Mesenchymal stem cell (in vitro differentiated cells and primary cell): ENCODE measurements at regions not wholly inside any gene's neighbourhood (a gene's known extent, or its start where the extent isn't known, plus 50 kb on each side); places are given as distances from the start of the nearest gene placed in this dataset.

Experiments
- DNase-seq: peaks from one replicate; pipeline ENCODE4 v3.0.0-alpha.2; 2013
- H2AFZ ChIP-seq: one replicate; pipeline ENCODE4 v1.6.1; 2013; ENCODE audit warnings: low read depth, mild to moderate bottlenecking, control low read depth, inconsistent platforms, low read length, moderate library complexity
- H2AK5ac ChIP-seq: 2 replicates; pipeline ENCODE4 v1.6.1; 2013; ENCODE audit warnings: low read length, moderate library complexity, mild to moderate bottlenecking, inconsistent platforms; ENCODE audit not compliant: severe bottlenecking
- H2BK120ac ChIP-seq: one replicate; pipeline ENCODE4 v1.6.1; 2013; ENCODE audit warnings: low read depth, mild to moderate bottlenecking, inconsistent platforms, low read length, moderate library complexity
- H2BK12ac ChIP-seq, 2 experiments: one replicate each; pipeline ENCODE4 v1.6.1; 2013; ENCODE audit warnings: inconsistent platforms in 2 of 2, low read length in 2 of 2, mild to moderate bottlenecking in 2 of 2, moderate library complexity in 2 of 2, control low read depth in 1 of 2
- H2BK15ac ChIP-seq: one replicate; pipeline ENCODE4 v1.6.1; 2013; ENCODE audit warnings: mild to moderate bottlenecking, low read depth, inconsistent platforms; ENCODE audit not compliant: poor library complexity, severe bottlenecking
- H2BK5ac ChIP-seq: 2 replicates; pipeline ENCODE4 v1.6.1; 2013; ENCODE audit warnings: low read depth, mild to moderate bottlenecking, low read length, control low read depth, inconsistent platforms; ENCODE audit not compliant: poor library complexity, severe bottlenecking
- H3K14ac ChIP-seq, 2 experiments: one replicate each; pipeline ENCODE4 v1.6.1; 2013; ENCODE audit warnings: inconsistent platforms in 2 of 2, low read length in 2 of 2, control low read depth in 1 of 2, mild to moderate bottlenecking in 1 of 2, moderate library complexity in 1 of 2
- H3K18ac ChIP-seq, 2 experiments: one replicate each; pipeline ENCODE4 v1.6.1; 2013; ENCODE audit warnings: inconsistent platforms in 2 of 2, low read length in 2 of 2, control low read depth in 1 of 2, low read depth in 1 of 2, mild to moderate bottlenecking in 1 of 2
- H3K23ac ChIP-seq, 2 experiments: one replicate each; pipeline ENCODE4 v1.6.1; 2013; ENCODE audit warnings: inconsistent platforms in 2 of 2, low read length in 2 of 2, mild to moderate bottlenecking in 2 of 2, moderate library complexity in 2 of 2, control low read depth in 1 of 2
- H3K27ac ChIP-seq: 2 replicates; pipeline ENCODE4 v1.5.1; 2013; ENCODE audit warnings: mild to moderate bottlenecking, moderate library complexity, low read length, control low read depth, inconsistent platforms; ENCODE audit not compliant: poor library complexity, severe bottlenecking
- H3K27me3 ChIP-seq, 2 experiments: 2 replicates each; pipeline versions ENCODE4 v1.6.1 to v1.7.0; 2013; ENCODE audit warnings: low read length in 2 of 2, mild to moderate bottlenecking in 2 of 2, moderate library complexity in 2 of 2, control low read depth in 1 of 2, inconsistent platforms in 1 of 2; ENCODE audit not compliant: control insufficient read depth in 1 of 2, insufficient read depth in 1 of 2
- H3K36me3 ChIP-seq, 2 experiments: 2 replicates each; pipeline versions ENCODE4 v1.6.1 to v1.7.0; 2013; ENCODE audit warnings: low read length in 2 of 2, control low read depth in 1 of 2, inconsistent platforms in 1 of 2, low read depth in 1 of 2, mild to moderate bottlenecking in 1 of 2; ENCODE audit not compliant: insufficient read depth in 2 of 2, control insufficient read depth in 1 of 2
- H3K4ac ChIP-seq, 2 experiments: one replicate each; pipeline ENCODE4 v1.6.1; 2013; ENCODE audit warnings: inconsistent platforms in 2 of 2, low read length in 2 of 2, mild to moderate bottlenecking in 2 of 2, moderate library complexity in 2 of 2, control low read depth in 1 of 2, low read depth in 1 of 2
- H3K4me1 ChIP-seq: 2 replicates; pipeline ENCODE4 v1.6.1; 2013; ENCODE audit warnings: low read depth, low read length, control low read depth; ENCODE audit not compliant: control insufficient read depth, insufficient read depth
- H3K4me2 ChIP-seq: 2 replicates; pipeline ENCODE4 v1.6.1; 2013; ENCODE audit warnings: low read length, mild to moderate bottlenecking, inconsistent platforms; ENCODE audit not compliant: poor library complexity, severe bottlenecking
- H3K4me3 ChIP-seq, 2 experiments: 2 replicates each; pipeline versions ENCODE4 v1.5.1 to v1.7.0; 2013; ENCODE audit warnings: low read length in 2 of 2, mild to moderate bottlenecking in 2 of 2, control low read depth in 1 of 2, low read depth in 1 of 2; ENCODE audit not compliant: insufficient read depth in 1 of 2
- H3K79me1 ChIP-seq: replicated peaks from 2 replicates; pipeline ENCODE4 v1.6.1; 2013; ENCODE audit warnings: mild to moderate bottlenecking, control low read depth, low read length, inconsistent platforms; ENCODE audit not compliant: poor library complexity, severe bottlenecking
- H3K9ac ChIP-seq: 2 replicates; pipeline ENCODE4 v1.7.0; 2013; ENCODE audit warnings: mild to moderate bottlenecking, low read length, moderate library complexity
- H3K9me3 ChIP-seq: 2 replicates; pipeline ENCODE4 v1.7.0; 2013; ENCODE audit warnings: mild to moderate bottlenecking, low read length; ENCODE audit not compliant: control insufficient read depth
- H4K8ac ChIP-seq: one replicate; pipeline ENCODE4 v1.6.1; 2013; ENCODE audit warnings: inconsistent platforms, mild to moderate bottlenecking, low read length, moderate library complexity
- H4K91ac ChIP-seq: one replicate; pipeline ENCODE4 v1.6.1; 2013; ENCODE audit warnings: mild to moderate bottlenecking, low read length, inconsistent platforms
- WGBS: methylation state at CpG from one replicate; pipeline ENCODE4 v1.1.7; 2013; ENCODE audit warnings: mixed read lengths; 5-methylcytosine and 5-hydroxymethylcytosine counted together

DNA sequence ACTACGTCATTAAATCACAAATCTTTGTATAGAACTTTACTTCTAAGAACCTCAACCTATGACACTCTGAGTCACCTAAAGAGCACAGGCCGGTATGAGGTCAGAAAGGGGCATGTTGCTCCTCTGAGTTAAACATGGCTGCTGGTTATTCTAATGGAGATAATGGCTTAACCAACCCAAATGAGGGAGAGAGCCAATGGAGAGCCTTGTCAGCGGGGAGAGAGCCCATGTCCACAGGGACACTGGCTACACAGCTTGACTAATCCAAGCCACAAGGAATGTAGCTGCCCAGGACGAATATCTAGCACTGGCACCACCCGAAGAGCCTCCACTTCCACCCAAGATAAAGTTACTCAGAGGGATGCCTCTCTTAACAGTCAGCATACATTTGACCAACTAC is 77.0 kb upstream of the STAC start:
- DNase-seq, result no peak
- H2BK120ac ChIP-seq, result no peak overlapping the region
- no peak overlapping the region for H3K23ac ChIP-seq
- peaks cover 4% of the 10 kb centered on the region for H3K4me1 ChIP-seq
- no peaks in the 10 kb centered on the region for H3K9me3 ChIP-seq
- no peaks in the 10 kb centered on the region for H3K27me3 ChIP-seq
- H2AK5ac ChIP-seq, result no peak overlapping the region
- no peak overlapping the region for H2AFZ ChIP-seq
- H3K4ac ChIP-seq, result no peak overlapping the region
- no peak overlapping the region for H3K27ac ChIP-seq
- H2BK12ac ChIP-seq, result no peak overlapping the region
- no peak overlapping the region for H3K9ac ChIP-seq
- H3K79me1 ChIP-seq, result no peaks in the 10 kb centered on the region
- H3K14ac ChIP-seq, result no peak overlapping the region
- H3K36me3 ChIP-seq, result no peaks in the 10 kb centered on the region
- no peak overlapping the region for H2BK5ac ChIP-seq
- H3K4me2 ChIP-seq, result no peak overlapping the region
- H3K18ac ChIP-seq, result no peak overlapping the region
- H3K4me3 ChIP-seq, result no peak overlapping the region
- no peak overlapping the region for H2BK15ac ChIP-seq
- H4K91ac ChIP-seq, result no peak overlapping the region
- H4K8ac ChIP-seq, result no peak overlapping the region
- 64% methylated on average over 4 of the region's 5 CpGs for WGBS

DNA sequence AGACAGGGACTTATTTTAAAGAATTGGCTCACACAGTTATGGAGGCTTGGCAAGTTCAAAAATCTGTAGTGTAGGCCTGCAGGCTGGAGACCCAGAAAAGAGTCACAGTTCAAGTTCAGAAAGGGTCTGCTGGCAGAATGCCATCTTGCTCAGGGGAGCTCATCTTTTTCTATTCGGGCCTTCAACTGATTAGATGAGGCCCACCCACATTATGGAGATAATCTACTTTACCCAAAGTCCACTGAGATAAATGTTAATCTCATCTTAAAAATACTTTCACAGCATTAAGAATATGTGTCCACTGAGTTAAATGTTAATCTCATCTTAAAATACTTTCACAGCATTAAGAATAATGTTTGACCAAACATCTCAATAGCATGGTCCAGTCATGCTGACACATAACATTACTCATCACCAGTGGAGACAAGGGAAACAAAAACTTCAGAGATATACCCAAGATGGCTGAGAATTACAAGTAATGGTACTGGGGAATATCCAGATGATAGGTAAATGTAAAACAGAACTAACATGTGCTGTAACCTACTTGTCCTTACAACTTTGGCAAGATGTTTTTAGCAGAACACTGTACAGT is 74.3 kb upstream of the STAC start:
- H3K4ac ChIP-seq, result no peak overlapping the region
- no peak overlapping the region for H3K14ac ChIP-seq

DNA sequence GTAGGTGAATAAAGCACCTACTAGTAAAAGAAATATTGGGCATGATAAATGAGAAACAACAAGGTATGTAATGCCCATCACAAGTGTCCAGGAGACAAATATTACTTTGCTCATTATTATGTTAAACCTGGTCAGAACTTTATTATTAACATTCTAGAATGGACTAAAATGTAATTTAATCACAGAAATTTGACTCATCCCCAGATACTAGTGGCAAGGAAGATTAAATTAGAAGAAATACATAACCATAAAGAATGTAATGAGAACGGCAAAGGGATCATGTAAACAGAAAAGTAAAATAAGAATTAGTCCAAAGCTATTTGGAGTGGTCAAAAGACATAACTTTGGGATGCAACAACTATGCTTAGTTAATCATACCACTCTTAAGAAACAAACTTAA is 71.2 kb upstream of the STAC start:
- Histone ChIP-seq H3K27ac (no peak overlapping the region), H3K27me3 (no peaks in the 10 kb centered on the region), H4K91ac (no peak overlapping the region), H3K4me3 (no peak overlapping the region), H2BK12ac (no peak overlapping the region), H2BK120ac (no peak overlapping the region), H4K8ac (no peak overlapping the region), H2AK5ac (no peak overlapping the region), H3K18ac (no peak overlapping the region), H3K36me3 (no peaks in the 10 kb centered on the region), H3K23ac (no peak overlapping the region), H3K79me1 (no peaks in the 10 kb centered on the region), H3K4ac (no peak overlapping the region), H2BK5ac (no peak overlapping the region), H3K9me3 (no peaks in the 10 kb centered on the region), H3K9ac (no peak overlapping the region), H3K4me2 (no peak overlapping the region), H2BK15ac (no peak overlapping the region), H2AFZ (no peak overlapping the region), H3K14ac (no peak overlapping the region), H3K4me1 (peaks cover 2% of the 10 kb centered on the region)
- no peak for DNase-seq
- no CpG with 5 or more reads among the region's 1 CpG for WGBS

More for the DNA sequence above, 74.3 kb upstream of the STAC start:
- Histone ChIP-seq H4K8ac (no peak overlapping the region), H3K36me3 (no peaks in the 10 kb centered on the region), H3K27me3 (no peaks in the 10 kb centered on the region), H2BK15ac (no peak overlapping the region), H2AFZ (no peak overlapping the region), H3K79me1 (no peaks in the 10 kb centered on the region), H3K9ac (no peak overlapping the region), H2BK5ac (no peak overlapping the region), H2BK12ac (no peak overlapping the region), H2BK120ac (no peak overlapping the region), H4K91ac (no peak overlapping the region), H3K23ac (no peak overlapping the region), H3K9me3 (no peaks in the 10 kb centered on the region), H3K27ac (no peak overlapping the region), H3K4me2 (no peak overlapping the region), H3K18ac (no peak overlapping the region), H2AK5ac (no peak overlapping the region), H3K4me1 (peaks cover 4% of the 10 kb centered on the region), H3K4me3 (no peak overlapping the region)
- no peak for DNase-seq
- WGBS, result 100% methylated on average over 1 of the region's 1 CpG

- H3K4ac ChIP-seq, result no peak overlapping the region
- no peaks in the 10 kb centered on the region for H3K4me1 ChIP-seq
- H2BK120ac ChIP-seq, result no peak overlapping the region
- no peaks in the 10 kb centered on the region for H3K36me3 ChIP-seq
- H4K8ac ChIP-seq, result no peak overlapping the region
- no peak overlapping the region for H2BK5ac ChIP-seq
- H3K23ac ChIP-seq, result no peak overlapping the region
- H3K79me1 ChIP-seq, result no peaks in the 10 kb centered on the region
- H3K9ac ChIP-seq, result no peak overlapping the region
- no peak overlapping the region for H3K14ac ChIP-seq
- no peak overlapping the region for H2AK5ac ChIP-seq
- H3K27me3 ChIP-seq, result no peaks in the 10 kb centered on the region
- H3K4me2 ChIP-seq, result no peak overlapping the region
- DNase-seq, result no peak
- peaks cover 13% of the 10 kb centered on the region for H3K9me3 ChIP-seq
- H3K4me3 ChIP-seq, result no peak overlapping the region
- no peak overlapping the region for H3K18ac ChIP-seq
- H2AFZ ChIP-seq, result no peak overlapping the region
- no peak overlapping the region for H2BK15ac ChIP-seq
- H3K27ac ChIP-seq, result no peak overlapping the region
- no peak overlapping the region for H4K91ac ChIP-seq
- no peak overlapping the region for H2BK12ac ChIP-seq
Observed at GRCh38 chr3:36312351-36312750, 68.0 kb upstream of the STAC start.
